Activated T-helper 17 cell treated with anti-CD3 and anti-CD28 coated beads, Interleukin-2, amount 50 U/mL, for 72 hours (primary cell): ENCODE measurements at regions not wholly inside any gene's neighbourhood (a gene's known extent, or its start where the extent isn't known, plus 50 kb on each side); places are given as distances from the start of the nearest gene placed in this dataset.
"Not testable (repeated sequence)": the region's sequence is repeated elsewhere in the genome, so short reads cannot be mapped to it uniquely, and the experiment has no call there.

Experiments
- ATAC-seq: fragments of 150-1000 bp; cut with Tn5 transposase; replicated peaks from 2 replicates; pipeline ENCODE4 v1.10.0; 2021; ENCODE audit warnings: mild to moderate bottlenecking, moderate library complexity
- H3K27ac Mint-ChIP-seq: one replicate; pipeline ENCODE4 v1.8.0; 2022; ENCODE audit warnings: mixed read lengths
- H3K27me3 Mint-ChIP-seq: one replicate; pipeline ENCODE4 v1.8.0; 2022; ENCODE audit warnings: mixed read lengths
- H3K36me3 Mint-ChIP-seq: one replicate; pipeline ENCODE4 v1.8.0; 2022; ENCODE audit warnings: low read depth, mild to moderate bottlenecking, mixed read lengths
- H3K4me1 Mint-ChIP-seq: one replicate; pipeline ENCODE4 v1.8.0; 2022; ENCODE audit warnings: mixed read lengths
- H3K4me3 Mint-ChIP-seq: one replicate; pipeline ENCODE4 v1.8.0; 2022; ENCODE audit warnings: mild to moderate bottlenecking, mixed read lengths
- H3K9me3 Mint-ChIP-seq: one replicate; pipeline ENCODE4 v1.8.0; 2022; ENCODE audit warnings: mixed read lengths

DNA sequence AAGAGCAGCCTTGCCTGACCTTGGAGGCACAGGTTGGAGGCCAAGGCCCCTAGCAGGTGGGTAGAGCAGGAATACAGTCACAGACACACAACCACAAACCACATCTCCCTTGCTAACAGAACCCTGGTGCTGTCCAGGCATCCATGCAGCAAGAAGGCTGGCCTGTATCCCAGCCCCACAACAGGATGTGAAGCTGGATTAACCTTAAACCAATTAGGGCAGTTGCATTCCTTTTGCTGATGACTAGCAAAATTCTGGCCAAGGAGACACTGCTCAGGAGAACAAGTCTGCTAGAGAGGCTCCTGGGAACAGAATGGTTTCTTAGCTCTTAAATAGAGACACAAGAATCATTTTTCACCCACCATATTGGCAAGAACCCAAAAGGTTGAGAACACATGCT is 97.8 kb downstream of the C5orf15 start:
- Mint-ChIP-seq H3K9me3 (no peaks in the 10 kb centered on the region), H3K27me3 (no peaks in the 10 kb centered on the region), H3K36me3 (peaks cover 6% of the 10 kb centered on the region), H3K27ac (no peak overlapping the region), H3K4me3 (no peak overlapping the region), H3K4me1 (peaks cover 11% of the 10 kb centered on the region)
- no peak for ATAC-seq

DNA sequence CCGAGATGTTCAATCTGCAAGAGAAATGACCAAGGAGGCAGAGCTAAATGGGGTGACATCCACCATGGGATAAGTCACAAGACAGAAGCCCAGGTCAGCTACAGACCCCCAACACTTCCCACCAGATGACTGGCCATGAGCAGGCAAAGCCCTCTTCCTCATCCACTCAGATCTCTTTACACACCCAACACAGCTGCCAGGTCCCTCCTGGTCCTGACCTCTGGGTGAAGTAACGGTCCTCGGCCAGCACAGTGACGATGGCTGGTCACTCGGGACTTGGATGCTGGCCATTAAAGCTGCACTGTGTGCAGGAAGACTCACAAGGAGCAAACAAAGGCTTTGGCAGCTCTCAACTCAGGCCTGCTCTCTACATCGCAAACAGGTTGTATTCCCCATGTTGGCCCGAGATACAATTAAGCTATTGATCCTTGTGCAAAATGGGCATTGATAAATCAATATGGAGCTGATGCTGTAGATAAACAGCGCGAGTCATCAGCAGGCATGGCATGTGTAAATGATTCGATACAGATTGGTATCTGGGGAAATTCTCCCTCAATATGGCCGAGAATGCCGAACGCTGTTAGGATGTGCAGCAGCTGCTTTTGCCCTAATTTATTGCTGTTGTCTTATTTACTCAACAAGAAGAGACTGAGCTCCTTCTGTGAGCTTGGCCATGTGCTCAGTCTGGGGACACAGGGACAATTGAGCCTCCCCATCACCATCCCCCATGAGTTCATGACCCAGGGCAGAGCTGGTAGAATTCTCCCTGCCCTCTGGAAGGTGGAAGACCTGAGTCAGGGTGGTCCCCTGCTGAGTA is 98.7 kb downstream of the C5orf15 start:
- Mint-ChIP-seq H3K4me3 (no peak overlapping the region), H3K27me3 (no peaks in the 10 kb centered on the region), H3K4me1 (peaks cover 11% of the 10 kb centered on the region), H3K9me3 (no peaks in the 10 kb centered on the region), H3K36me3 (peaks cover 6% of the 10 kb centered on the region), H3K27ac (no peak overlapping the region)
- ATAC-seq = no peak

DNA sequence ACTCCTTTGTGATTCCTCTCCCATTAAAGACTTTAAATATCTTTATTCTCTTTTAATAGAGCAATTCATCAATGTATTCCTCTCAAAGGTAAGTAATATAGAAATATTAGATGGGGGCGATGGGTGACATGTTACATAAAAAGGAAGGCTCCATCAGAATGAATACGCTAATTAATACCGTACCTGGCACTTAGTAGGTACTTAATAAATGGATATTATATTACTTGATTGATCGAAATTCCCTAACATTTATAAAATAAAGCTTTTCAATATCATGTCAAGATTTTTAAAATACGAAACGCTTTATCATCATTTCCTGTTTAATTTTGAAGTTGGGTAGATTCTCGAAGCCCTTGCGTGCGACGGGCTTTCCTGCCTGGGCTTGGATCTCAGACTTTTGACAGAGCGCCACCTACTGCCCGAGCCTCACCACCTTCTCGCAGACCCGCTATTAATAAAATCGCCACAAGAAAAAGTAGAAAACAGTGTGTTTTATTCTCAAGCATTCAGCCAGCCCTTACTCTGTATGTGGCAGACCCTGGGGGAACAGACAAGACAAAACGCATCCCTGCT is 99.4 kb downstream of the C5orf15 start:
- Mint-ChIP-seq H3K9me3 (no peaks in the 10 kb centered on the region), H3K36me3 (peaks cover 2% of the 10 kb centered on the region), H3K4me3 (no peak overlapping the region), H3K4me1 (peaks cover 7% of the 10 kb centered on the region), H3K27ac (no peak overlapping the region), H3K27me3 (no peaks in the 10 kb centered on the region)
- peak; percentile 59 for ATAC-seq

DNA sequence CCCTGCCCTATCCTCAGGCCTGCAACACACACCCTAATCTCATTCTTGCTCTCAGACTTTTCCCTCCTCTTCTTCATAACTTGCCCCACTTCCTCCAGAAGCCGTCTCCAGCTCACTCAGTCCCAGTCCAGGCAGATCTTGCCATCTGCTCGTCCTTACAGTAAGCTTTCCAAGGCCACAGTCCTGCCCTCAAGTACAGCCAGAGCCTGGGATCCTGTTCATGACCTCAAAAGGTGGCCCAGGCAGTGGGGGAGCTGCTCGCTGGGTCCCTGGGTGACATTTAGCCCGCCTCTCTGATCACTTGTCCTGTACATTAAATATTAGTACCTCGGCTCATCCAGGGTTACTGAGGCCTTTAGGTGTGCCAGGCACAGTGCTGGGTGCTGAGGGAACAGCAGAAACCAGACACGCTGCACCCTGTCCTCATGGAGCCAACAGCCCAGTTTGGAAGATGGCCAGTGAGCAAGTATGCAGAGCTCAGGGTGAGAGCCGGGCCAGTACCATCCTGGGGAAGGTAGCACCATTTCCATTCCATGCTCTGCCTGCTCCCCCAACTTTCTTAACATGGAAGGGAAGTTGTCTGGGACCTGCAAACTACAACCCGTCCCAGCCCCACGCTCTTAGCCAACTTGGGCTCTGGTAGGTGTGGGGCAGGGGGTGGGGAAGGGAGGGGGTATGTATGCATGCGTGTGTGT is 100.4 kb downstream of the C5orf15 start:
- Mint-ChIP-seq H3K27me3 (no peaks in the 10 kb centered on the region), H3K27ac (no peak overlapping the region), H3K4me1 (peaks cover 5% of the 10 kb centered on the region), H3K9me3 (no peaks in the 10 kb centered on the region), H3K36me3 (no peaks in the 10 kb centered on the region), H3K4me3 (no peak overlapping the region)
- ATAC-seq = no peak

DNA sequence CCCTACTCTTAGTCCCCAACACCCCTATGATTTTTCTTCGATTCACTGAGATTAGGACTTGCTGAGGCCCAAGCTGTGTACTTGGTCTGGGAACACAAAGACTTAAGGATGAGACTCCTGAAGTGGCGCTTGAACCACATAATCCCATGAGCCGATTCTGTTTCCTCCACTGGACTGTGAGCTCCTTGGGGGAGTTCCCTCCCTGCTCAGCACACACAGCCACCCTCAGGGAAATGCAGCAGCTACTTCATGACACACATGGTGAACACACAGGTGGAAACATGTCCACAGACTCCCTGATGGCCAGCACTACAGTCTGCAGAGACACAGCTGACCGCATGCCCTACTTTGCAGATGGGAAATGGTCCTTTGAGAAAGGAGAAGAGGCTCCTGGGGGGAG is 101.1 kb downstream of the C5orf15 start:
- Mint-ChIP-seq H3K36me3 (no peaks in the 10 kb centered on the region), H3K4me1 (peaks cover 5% of the 10 kb centered on the region), H3K27ac (peak overlapping the region; percentile 3), H3K4me3 (no peak overlapping the region), H3K9me3 (no peaks in the 10 kb centered on the region), H3K27me3 (no peaks in the 10 kb centered on the region)
- no peak for ATAC-seq

DNA sequence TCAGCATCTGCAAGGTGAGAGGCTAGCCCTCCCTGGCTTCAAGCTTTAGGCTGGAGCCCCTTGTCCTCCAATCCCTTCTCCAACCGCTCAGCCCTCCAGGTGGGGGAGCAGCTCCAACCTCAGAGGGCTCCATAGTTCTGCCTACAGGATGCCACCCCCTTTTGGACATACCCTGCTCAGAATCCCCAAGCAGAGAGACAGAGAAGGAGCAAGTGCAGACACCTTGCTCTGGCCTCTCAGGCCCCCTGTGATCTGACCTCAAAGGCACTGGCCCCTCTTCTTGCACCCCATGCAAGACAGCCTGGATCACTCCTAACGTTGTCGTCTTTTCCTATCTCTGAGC is 101.6 kb downstream of the C5orf15 start:
- H3K4me1 Mint-ChIP-seq = peaks cover 5% of the 10 kb centered on the region
- H3K27me3 Mint-ChIP-seq = no peaks in the 10 kb centered on the region
- H3K27ac Mint-ChIP-seq = peak overlapping the region; percentile 3
- H3K4me3 Mint-ChIP-seq = no peak overlapping the region
- no peak for ATAC-seq
- H3K36me3 Mint-ChIP-seq = no peaks in the 10 kb centered on the region
- no peaks in the 10 kb centered on the region for H3K9me3 Mint-ChIP-seq

DNA sequence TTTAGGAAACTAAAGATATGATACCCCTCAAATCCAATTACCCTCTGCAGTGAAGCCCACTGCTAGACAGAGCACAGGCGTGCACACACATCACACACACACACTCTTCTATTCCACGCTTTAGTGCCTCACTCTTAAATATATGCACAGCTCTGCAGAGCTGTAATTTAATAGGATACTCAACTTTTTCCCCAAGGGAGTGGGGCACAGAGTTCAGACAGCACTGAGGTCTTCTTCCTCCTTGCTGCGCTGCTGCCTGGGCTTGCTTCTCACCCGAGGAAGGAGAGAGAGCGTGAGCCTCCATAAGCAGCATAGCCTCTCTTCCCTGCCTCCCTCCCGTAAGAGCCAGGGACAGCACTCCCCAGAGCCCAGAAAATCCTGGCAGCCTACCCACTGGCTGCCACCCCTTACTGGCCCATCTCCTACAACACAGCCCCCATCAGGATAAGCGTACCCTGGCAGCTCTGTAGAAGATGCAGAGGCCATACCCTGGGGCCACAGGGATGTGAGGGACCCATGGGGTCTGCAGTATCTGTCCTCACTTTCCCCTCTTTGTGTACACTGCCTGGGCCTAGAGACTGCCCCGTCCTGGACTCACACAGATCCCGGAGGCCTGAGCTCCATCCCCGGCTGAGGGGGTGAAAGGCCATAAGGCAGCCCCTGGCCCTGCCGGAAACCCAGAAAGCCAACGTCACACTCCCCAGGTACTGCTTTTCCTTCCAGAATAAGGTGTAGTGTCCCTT is 102.1 kb downstream of the C5orf15 start:
- H3K27ac Mint-ChIP-seq = no peak overlapping the region
- no peak for ATAC-seq
- peaks cover 1% of the 10 kb centered on the region for H3K4me1 Mint-ChIP-seq
- no peaks in the 10 kb centered on the region for H3K36me3 Mint-ChIP-seq
- no peaks in the 10 kb centered on the region for H3K27me3 Mint-ChIP-seq
- H3K9me3 Mint-ChIP-seq = no peaks in the 10 kb centered on the region
- no peak overlapping the region for H3K4me3 Mint-ChIP-seq

DNA sequence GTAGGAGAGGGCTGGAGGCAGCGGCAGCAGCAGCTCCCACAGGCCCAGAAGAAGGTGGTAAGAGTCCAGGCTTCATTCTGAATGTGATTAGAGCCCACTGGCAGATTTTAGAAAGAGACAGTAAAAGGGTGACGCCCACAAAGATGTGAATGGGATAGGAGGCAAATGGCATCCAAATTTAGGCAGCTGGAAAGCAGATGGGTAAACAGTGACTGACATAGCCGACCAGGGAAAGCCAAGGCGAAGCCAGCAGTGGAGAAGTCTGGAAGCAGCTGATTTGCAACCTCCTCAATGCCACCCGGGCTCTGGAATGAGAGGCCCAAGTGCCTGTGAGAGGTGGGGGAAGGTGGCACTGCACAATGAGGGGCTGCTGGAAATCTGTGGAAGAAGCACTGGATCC is 103.3 kb downstream of the C5orf15 start:
- H3K4me3 Mint-ChIP-seq = no peak overlapping the region
- H3K4me1 Mint-ChIP-seq = peaks cover 6% of the 10 kb centered on the region
- H3K27me3 Mint-ChIP-seq = peaks cover 3% of the 10 kb centered on the region
- H3K27ac Mint-ChIP-seq = no peak overlapping the region
- no peaks in the 10 kb centered on the region for H3K9me3 Mint-ChIP-seq
- no peak for ATAC-seq
- H3K36me3 Mint-ChIP-seq = no peaks in the 10 kb centered on the region

DNA sequence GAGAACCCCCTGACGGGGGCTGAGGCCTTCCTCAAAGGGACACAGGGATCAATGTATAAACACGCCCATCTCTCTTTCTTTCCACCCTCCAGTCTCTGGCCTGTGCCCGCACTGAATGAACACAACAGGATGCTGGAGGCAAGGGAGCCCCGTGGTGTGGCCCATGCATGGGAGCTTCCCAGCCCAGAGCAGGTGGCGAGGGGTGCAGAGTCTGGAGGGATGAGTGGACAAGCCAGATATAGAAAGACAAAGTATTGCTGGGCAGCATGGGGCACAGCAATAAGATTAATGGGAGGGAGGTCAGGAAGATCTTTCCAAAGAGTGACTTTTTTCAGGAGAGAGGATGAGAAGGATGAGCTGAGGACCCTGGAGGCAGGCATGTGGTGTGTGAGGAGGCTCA is 103.7 kb downstream of the C5orf15 start:
- H3K27me3 Mint-ChIP-seq = peaks cover 3% of the 10 kb centered on the region
- H3K9me3 Mint-ChIP-seq = no peaks in the 10 kb centered on the region
- H3K4me1 Mint-ChIP-seq = peaks cover 6% of the 10 kb centered on the region
- no peaks in the 10 kb centered on the region for H3K36me3 Mint-ChIP-seq
- ATAC-seq = no peak
- H3K4me3 Mint-ChIP-seq = no peak overlapping the region
- H3K27ac Mint-ChIP-seq = no peak overlapping the region

DNA sequence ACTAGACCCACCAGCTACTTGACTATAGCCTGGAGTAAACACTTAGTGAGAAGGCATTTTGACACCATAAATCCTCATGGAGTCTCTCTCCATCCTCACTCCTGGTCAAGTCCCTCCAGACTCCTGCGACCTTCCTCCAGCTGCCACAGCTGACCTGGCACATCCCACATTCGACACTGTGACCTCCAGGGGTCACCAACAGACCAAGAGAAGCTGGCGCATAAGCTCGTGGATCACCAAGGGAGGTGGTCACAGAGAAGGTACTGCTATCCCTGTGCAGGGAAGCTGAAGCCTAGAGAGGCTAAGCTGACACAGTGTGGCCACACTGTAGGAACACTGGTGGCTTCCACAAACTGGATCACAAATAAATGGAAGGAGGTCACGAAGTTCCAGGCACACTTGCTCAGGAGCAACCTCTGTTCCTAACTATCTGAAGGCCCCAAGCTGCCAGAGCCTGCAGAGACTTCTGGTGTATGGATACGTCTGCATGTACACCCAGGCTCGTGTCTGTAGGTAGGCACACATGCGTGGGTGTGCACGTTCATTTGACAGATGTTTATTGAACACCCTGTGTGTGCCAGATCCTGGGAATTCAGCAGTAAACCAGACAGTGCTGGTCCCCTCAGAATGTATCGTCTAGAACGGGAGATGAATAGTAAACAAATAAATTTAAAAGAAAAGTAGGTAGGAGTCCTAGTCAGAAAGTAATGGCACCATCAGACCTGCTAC is 104.4 kb downstream of the C5orf15 start:
- Mint-ChIP-seq H3K4me3 (no peak overlapping the region), H3K4me1 (peaks cover 6% of the 10 kb centered on the region), H3K36me3 (no peaks in the 10 kb centered on the region), H3K27me3 (peaks cover 3% of the 10 kb centered on the region), H3K27ac (peak overlapping the region; percentile 8), H3K9me3 (no peaks in the 10 kb centered on the region)
- ATAC-seq = no peak

DNA sequence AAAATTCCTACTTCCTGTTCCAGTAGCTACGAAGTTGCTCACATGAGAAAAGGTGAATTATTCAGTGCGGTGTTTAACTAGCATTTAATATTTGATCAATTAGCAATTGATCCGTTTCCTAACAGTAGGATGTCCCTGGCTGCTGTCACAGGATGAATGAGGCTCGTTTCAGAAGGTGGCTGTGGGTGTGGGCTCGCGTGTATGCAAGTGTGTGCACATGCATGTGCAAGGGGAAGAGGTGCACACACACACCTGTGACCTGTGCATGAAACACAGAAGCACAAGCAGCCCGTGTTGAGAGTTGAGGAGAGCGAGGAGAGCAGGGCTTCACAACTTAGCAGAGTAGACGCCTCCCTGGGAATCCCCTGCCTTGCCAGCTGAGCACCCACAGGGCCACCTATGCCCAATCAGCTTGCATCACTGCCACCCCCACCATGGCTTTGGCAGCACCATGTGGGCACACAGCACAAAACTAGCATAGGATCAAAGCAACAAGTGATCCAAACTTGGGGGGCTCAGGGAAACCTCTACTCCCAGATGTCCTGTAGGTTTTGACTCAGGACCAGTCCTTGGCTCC is 107.2 kb downstream of the C5orf15 start:
- H3K27me3 Mint-ChIP-seq = peaks cover 8% of the 10 kb centered on the region
- peaks cover 6% of the 10 kb centered on the region for H3K4me1 Mint-ChIP-seq
- ATAC-seq = peak; percentile 55
- no peak overlapping the region for H3K27ac Mint-ChIP-seq
- H3K9me3 Mint-ChIP-seq = no peaks in the 10 kb centered on the region
- H3K36me3 Mint-ChIP-seq = no peaks in the 10 kb centered on the region
- H3K4me3 Mint-ChIP-seq = no peak overlapping the region

DNA sequence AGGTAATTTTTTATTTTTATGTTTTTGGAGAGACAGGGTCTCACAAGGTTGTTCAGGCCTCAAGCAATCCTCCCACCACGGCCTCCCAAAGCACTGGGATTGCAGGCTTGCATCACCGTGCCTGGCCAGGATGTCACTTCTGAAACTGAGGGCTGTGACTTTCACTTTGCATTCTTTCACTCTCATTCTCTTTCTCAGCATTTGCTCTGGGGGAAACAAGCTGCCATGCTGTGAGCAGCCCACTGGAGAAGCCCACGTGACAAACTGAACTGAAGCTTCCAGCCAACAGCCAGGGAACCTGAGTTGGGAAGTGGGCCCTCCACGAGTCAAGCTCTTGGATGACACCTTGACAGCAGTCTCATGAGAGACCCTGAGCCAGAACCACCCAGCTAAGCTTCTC is 109.4 kb downstream of the C5orf15 start:
- no peak for ATAC-seq
- no peak overlapping the region for H3K27ac Mint-ChIP-seq
- peaks cover 17% of the 10 kb centered on the region for H3K27me3 Mint-ChIP-seq
- peaks cover 6% of the 10 kb centered on the region for H3K4me1 Mint-ChIP-seq
- no peaks in the 10 kb centered on the region for H3K9me3 Mint-ChIP-seq
- H3K4me3 Mint-ChIP-seq = no peak overlapping the region
- no peaks in the 10 kb centered on the region for H3K36me3 Mint-ChIP-seq

DNA sequence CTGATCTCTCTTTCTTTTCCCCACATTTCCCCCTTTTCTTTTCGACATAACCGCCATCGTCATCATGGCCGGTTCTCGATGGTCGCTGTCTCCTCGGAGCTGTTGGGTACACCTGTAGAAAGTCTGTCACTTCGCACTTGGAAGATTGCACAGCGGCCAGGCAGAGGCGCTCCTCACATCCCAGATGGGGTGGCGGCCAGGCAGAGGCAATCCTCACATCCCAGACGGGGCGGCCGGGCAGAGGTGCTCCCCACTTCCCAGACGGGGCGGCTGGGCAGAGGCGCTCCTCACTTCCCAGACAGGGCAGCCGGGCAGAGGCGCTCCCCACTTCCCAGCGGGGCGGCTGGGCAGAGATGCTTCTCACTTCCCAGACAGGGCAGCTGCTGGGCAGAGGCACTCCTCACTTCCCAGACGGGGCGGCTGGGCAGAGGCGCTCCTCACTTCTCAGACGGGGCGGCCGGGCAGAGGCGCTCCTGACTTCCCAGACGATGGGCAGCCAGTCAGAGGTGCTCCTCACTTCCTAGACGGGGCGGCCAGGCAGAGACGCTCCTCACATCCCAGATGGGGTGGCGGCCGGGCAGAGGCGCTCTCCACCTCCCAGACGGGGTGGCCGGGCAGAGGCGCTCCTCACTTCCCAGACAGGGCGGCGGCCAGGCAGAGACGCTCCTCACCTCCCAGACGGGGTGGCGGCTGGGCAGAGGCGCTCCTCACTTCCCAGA is 110.7 kb downstream of the C5orf15 start:
- H3K4me3 Mint-ChIP-seq = not testable (repeated sequence)

More for the DNA sequence above, 110.7 kb downstream of the C5orf15 start:
- not testable (repeated sequence) for ATAC-seq, H3K9me3 Mint-ChIP-seq, H3K27ac Mint-ChIP-seq, H3K36me3 Mint-ChIP-seq, H3K4me1 Mint-ChIP-seq
- H3K27me3 Mint-ChIP-seq = peaks cover 26% of the 10 kb centered on the region
